Neural cell (in vitro differentiated cells): ENCODE measurements at regions not wholly inside any gene's neighbourhood (a gene's known extent, or its start where the extent isn't known, plus 50 kb on each side); places are given as distances from the start of the nearest gene placed in this dataset.

ENCODE experiments used
- CTCF ChIP-seq: fragments of 450-650 bp; IDR thresholded peaks from 2 replicates; pipeline ENCODE4 v1.5.1; 2014; ENCODE audit warnings: antibody characterized with exemption, mild to moderate bottlenecking, moderate library complexity; ENCODE audit not compliant: poor library complexity, severe bottlenecking
- EP300 ChIP-seq: fragments of 450-650 bp; conservative IDR thresholded peaks from 2 replicates; pipeline ENCODE4 v1.6.1; 2014; ENCODE audit warnings: antibody characterized with exemption, mild to moderate bottlenecking, moderate library complexity; ENCODE audit not compliant: poor library complexity, severe bottlenecking
- POLR2AphosphoS5 ChIP-seq: IDR thresholded peaks from 2 replicates; pipeline ENCODE4 v1.6.1; 2012

DNA sequence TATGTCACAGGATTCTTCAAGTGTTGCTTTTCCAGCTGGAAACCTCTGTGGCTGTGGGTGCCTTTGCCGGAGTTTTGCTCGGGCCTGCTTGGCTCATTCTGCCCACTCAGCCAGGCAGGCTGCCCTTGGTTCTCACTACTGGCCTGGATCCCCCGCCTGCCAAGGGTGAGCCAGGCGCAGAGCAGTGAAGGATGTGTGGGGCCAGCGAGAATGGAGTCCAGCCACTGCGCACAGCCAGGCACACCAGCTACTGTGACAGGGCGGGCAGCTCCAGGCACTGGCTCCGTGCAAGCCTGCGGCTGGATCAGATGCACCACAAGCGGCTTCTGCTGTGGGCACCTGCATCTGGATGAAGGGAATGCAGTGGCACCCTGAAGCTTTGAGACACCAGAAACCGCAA lies 257.1 kb downstream of the RPRM start:
- TF ChIP-seq CTCF, result no peak
- TF ChIP-seq EP300, result no peak
- TF ChIP-seq POLR2AphosphoS5, result no peak
